HepG2 (cell line): ENCODE measurements at regions not wholly inside any gene's neighbourhood (a gene's known extent, or its start where the extent isn't known, plus 50 kb on each side); places are given as distances from the start of the nearest gene placed in this dataset.

ENCODE experiments used
- ATAC-seq: fragments of 200-7000 bp; cut with Tn5 transposase; 3 replicates; pipeline ENCODE4 v1.9.1; 2020; ENCODE audit warnings: mild to moderate bottlenecking, moderate library complexity
- BruUV-seq: library from RNA; stranded (reverse); fragments of 400-500 nt; replicated peaks from 2 replicates; lab custom pipeline; 2021; lab: Mats Ljungman, UMichigan
- CTCF ChIA-PET: fragments of 300-600 bp; formaldehyde crosslinking; extraction: SDS; loops from one replicate; lab custom pipeline; 2021; ENCODE audit warnings: low total read pairs, inconsistent platforms, low intra/inter-chr PET ratio; lab: Yijun Ruan, JAX
- POLR2A ChIA-PET: fragments of 350-600 bp; sonication (Branson Sonifier 250); formaldehyde crosslinking; loops from one replicate; lab custom pipeline; 2020; ENCODE audit warnings: antibody characterized with exemption, inconsistent platforms; lab: Yijun Ruan, JAX
- DNase-seq: peaks from one replicate; pipeline ENCODE4 v3.0.0-alpha.2; 2015; ENCODE audit warnings: low spot score
- FAIRE-seq: peaks from 3 replicates; lab custom pipeline; 2011; peaks lifted over from hg19 to GRCh38; lab: Jason Lieb, UNC
- H2AFZ ChIP-seq: one replicate; pipeline ENCODE4 v1.6.1; 2011; ENCODE audit warnings: low read length, inconsistent platforms
- H3K27ac ChIP-seq: fragments of 300-600 bp; 3 replicates; pipeline ENCODE4 v1.8.0; 2011; ENCODE audit warnings: mixed run types, mild to moderate bottlenecking, mixed read lengths, low read length, inconsistent platforms; ENCODE audit not compliant: insufficient read depth; ENCODE audit errors: extremely low read length
- H3K27me3 ChIP-seq, 2 experiments: fragments of 200-600 bp in 1 of 2; 2 replicates in 1 of 2; 3 replicates in 1 of 2; pipeline versions ENCODE4 v1.6.0 to v1.8.0; 2011; ENCODE audit warnings: low read length in 2 of 2, mild to moderate bottlenecking in 2 of 2, moderate library complexity in 2 of 2, inconsistent platforms in 1 of 2; ENCODE audit not compliant: insufficient read depth in 2 of 2, control insufficient read depth in 1 of 2
- H3K36me3 ChIP-seq, 2 experiments: fragments of 200-600 bp in 1 of 2; replicated peaks in 1 of 2; 2 replicates in 1 of 2; 3 replicates in 1 of 2; pipeline versions ENCODE4 v1.5.1 to v1.8.0; 2011; ENCODE audit warnings: low read length in 2 of 2, inconsistent platforms in 1 of 2; ENCODE audit not compliant: insufficient read depth in 2 of 2, control insufficient read depth in 1 of 2
- H3K4me1 ChIP-seq: 2 replicates; pipeline ENCODE4 v1.5.1; 2012; ENCODE audit warnings: low read length, inconsistent platforms; ENCODE audit not compliant: insufficient read depth
- H3K4me2 ChIP-seq: 2 replicates; pipeline ENCODE4 v1.6.0; 2011; ENCODE audit warnings: low read depth, low read length, inconsistent platforms
- H3K4me3 ChIP-seq, 3 experiments: fragments of 200-600 bp in 1 of 3; sonication (generic), shearing (Covaris generic) in 1 of 3; replicated peaks in 1 of 3; 2 replicates each; pipeline ENCODE4 v1.5.1; 2011 to 2016; ENCODE audit warnings: low read length in 3 of 3, inconsistent platforms in 2 of 3, low read depth in 2 of 3, mild to moderate bottlenecking in 2 of 3, control low read depth in 1 of 3, mixed read lengths in 1 of 3; ENCODE audit not compliant: insufficient read depth in 1 of 3
- H3K79me2 ChIP-seq: one replicate; pipeline ENCODE4 v1.6.1; 2011; ENCODE audit warnings: low read length, inconsistent platforms; ENCODE audit not compliant: insufficient read depth
- H3K9ac ChIP-seq: 2 replicates; pipeline ENCODE4 v1.6.0; 2011; ENCODE audit warnings: mild to moderate bottlenecking, low read depth, low read length, inconsistent platforms; ENCODE audit not compliant: insufficient read depth
- H3K9me3 ChIP-seq: 2 replicates; pipeline ENCODE4 v1.5.1; 2012; ENCODE audit warnings: mild to moderate bottlenecking, low read length
- H4K20me1 ChIP-seq: 2 replicates; pipeline ENCODE4 v1.6.0; 2011; ENCODE audit warnings: inconsistent platforms, mild to moderate bottlenecking, low read length, moderate library complexity; ENCODE audit not compliant: insufficient read depth
- MAFF ChIP-seq: IDR thresholded peaks from 2 replicates; pipeline ENCODE4 v1.6.1; 2011; ENCODE audit warnings: low read depth, low read length, improper control_type of control experiment
- SMARCE1 ChIP-seq: fragments of 450-650 bp; IDR thresholded peaks from 2 replicates; pipeline ENCODE4 v1.6.1; 2017; ENCODE audit warnings: borderline replicate concordance
- STAG1 ChIP-seq: sonication (generic); formaldehyde crosslinking; IDR thresholded peaks from 2 replicates; pipeline ENCODE4 v1.4.0; 2020; ENCODE audit warnings: missing genetic modification reagents
- ZNF446 ChIP-seq: sonication (generic); formaldehyde crosslinking; IDR thresholded peaks from 2 replicates; pipeline ENCODE4 v1.5.0; 2020; ENCODE audit warnings: mild to moderate bottlenecking, missing genetic modification reagents
- WGBS: methylation state at CpG from one replicate; pipeline ENCODE4 v1.1.6; 2017; ENCODE audit warnings: low lambda C conversion rate; 5-methylcytosine and 5-hydroxymethylcytosine counted together
- in situ Hi-C: cut with HindIII; loops from 2 replicates; pipeline ENCODE4 v1.10.0; 2017; ENCODE audit warnings: low pct_unique_long_range_greater_than_20kb; ENCODE audit not compliant: extremely low pct_ligation_motif_present
- intact Hi-C: fragments of 100-400 bp; cut with micrococcal nuclease; formaldehyde crosslinking; loops from one replicate; pipeline ENCODE4 v1.10.0; 2022; ENCODE audit not compliant: unreplicated experiment
- TF ChIP-seq, protein P1 (sequence below): sonication (generic); formaldehyde crosslinking; IDR thresholded peaks from 2 replicates; pipeline ENCODE4 v1.5.1; 2020; ENCODE audit warnings: missing genetic modification reagents, mild to moderate bottlenecking, borderline replicate concordance
- TF ChIP-seq, protein P2 (sequence below): sonication (generic); formaldehyde crosslinking; IDR thresholded peaks from 2 replicates; pipeline ENCODE4 v1.5.0; 2020; ENCODE audit warnings: mild to moderate bottlenecking, missing genetic modification reagents, moderate library complexity

DNA sequence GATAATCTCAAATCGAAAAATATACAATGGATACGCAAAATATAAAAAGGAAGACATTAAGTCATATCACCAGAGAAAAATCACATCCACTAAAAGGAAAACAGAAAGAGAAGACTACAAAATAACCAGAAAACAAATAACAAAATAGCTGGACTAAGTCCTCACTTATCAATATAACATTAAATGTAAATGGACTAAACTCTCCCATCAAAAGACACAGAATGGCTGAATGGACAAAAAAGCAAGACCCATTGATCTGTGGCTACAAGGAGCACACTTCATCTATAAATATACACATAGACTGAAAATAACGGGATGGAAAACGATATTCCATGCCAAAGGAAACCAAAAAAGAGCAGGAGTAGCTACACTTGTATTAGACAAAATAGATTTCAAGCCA lies 161.0 kb upstream of the PRKD1 start:
- no peak for ATAC-seq
- no peak for FAIRE-seq
- POLR2A ChIA-PET, result no interaction called here
- Histone ChIP-seq H3K4me3 (no peak overlapping the region), H4K20me1 (no peaks in the 10 kb centered on the region), H3K9me3 (peaks cover 99% of the 10 kb centered on the region), H3K9ac (no peak overlapping the region), H3K36me3 (no peaks in the 10 kb centered on the region), H3K79me2 (no peaks in the 10 kb centered on the region), H3K27me3 (no peaks in the 10 kb centered on the region), H2AFZ (no peak overlapping the region), H3K27ac (no peak overlapping the region)
- CTCF ChIA-PET, result no interaction called here
- in situ Hi-C loops (no loop called here), intact Hi-C loops (no loop called here)
- DNase-seq, result no peak
- 17% methylated on average over 4 of the region's 4 CpGs for WGBS
- TF ChIP-seq MAFF (no peak), STAG1 (no peak), ZNF446 (no peak), SMARCE1 (no peak)
- TF ChIP-seq, protein P1, sequence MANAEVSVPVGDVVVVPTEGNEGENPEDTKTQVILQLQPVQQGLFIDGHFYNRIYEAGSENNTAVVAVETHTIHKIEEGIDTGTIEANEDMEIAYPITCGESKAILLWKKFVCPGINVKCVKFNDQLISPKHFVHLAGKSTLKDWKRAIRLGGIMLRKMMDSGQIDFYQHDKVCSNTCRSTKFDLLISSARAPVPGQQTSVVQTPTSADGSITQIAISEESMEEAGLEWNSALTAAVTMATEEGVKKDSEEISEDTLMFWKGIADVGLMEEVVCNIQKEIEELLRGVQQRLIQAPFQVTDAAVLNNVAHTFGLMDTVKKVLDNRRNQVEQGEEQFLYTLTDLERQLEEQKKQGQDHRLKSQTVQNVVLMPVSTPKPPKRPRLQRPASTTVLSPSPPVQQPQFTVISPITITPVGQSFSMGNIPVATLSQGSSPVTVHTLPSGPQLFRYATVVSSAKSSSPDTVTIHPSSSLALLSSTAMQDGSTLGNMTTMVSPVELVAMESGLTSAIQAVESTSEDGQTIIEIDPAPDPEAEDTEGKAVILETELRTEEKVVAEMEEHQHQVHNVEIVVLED (CRISPR knock-in tag), result no peak
- TF ChIP-seq, protein P2, sequence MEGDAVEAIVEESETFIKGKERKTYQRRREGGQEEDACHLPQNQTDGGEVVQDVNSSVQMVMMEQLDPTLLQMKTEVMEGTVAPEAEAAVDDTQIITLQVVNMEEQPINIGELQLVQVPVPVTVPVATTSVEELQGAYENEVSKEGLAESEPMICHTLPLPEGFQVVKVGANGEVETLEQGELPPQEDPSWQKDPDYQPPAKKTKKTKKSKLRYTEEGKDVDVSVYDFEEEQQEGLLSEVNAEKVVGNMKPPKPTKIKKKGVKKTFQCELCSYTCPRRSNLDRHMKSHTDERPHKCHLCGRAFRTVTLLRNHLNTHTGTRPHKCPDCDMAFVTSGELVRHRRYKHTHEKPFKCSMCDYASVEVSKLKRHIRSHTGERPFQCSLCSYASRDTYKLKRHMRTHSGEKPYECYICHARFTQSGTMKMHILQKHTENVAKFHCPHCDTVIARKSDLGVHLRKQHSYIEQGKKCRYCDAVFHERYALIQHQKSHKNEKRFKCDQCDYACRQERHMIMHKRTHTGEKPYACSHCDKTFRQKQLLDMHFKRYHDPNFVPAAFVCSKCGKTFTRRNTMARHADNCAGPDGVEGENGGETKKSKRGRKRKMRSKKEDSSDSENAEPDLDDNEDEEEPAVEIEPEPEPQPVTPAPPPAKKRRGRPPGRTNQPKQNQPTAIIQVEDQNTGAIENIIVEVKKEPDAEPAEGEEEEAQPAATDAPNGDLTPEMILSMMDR (CRISPR knock-in tag), result no peak
- TF ChIP-seq, all 625 proteins: peak for 0
- BruUV-seq, result no TSS peak
- H3K4me2 ChIP-seq, result no peak overlapping the region
- no peaks in the 10 kb centered on the region for H3K4me1 ChIP-seq
